ENCODE measurements at regions not wholly inside any gene's neighbourhood (a gene's known extent, or its start where the extent isn't known, plus 50 kb on each side); places are given as distances from the start of the nearest gene placed in this dataset.

GRCh38 chr5:98585661-98586310 lies 187.7 kb upstream of the RGMB start:
- TF ChIP-seq CTCF (IDR thresholded peaks at IDR 0.05) (no peak), ZBTB21 (CRISPR knock-in tag; IDR thresholded peaks at IDR 0.05; ENCODE audit: borderline replicate concordance) (no peak), PRDM15 (CRISPR knock-in tag; IDR thresholded peaks at IDR 0.05) (no peak), MXD4 (CRISPR knock-in tag; IDR thresholded peaks at IDR 0.05; ENCODE audit: borderline replicate concordance) (no peak), ATF3 (CRISPR knock-in tag; conservative IDR thresholded peaks at IDR 0.05) (no peak)

Data from WTC11 (cell line).